Body of pancreas (tissue), 4 donors: ENCODE measurements at regions not wholly inside any gene's neighbourhood (a gene's known extent, or its start where the extent isn't known, plus 50 kb on each side); places are given as distances from the start of the nearest gene placed in this dataset.

Source experiments
- POLR2A ChIP-seq, 3 donors: fragments of 450-650 bp; IDR thresholded peaks; one replicate each; pipeline ENCODE4 v1.6.1; 2016; ENCODE audit warnings: antibody characterized with exemption in 3 of 3, mild to moderate bottlenecking in 2 of 3
- TF ChIP-seq, protein P1 (sequence below), 7 experiments: fragments of 450-650 bp in 4 of 7; fragments of 200-600 bp in 3 of 7; sonication (generic) in 3 of 7; IDR thresholded peaks; one replicate each; pipeline ENCODE4 v1.5.1; 2016 to 2019; ENCODE audit warnings: antibody characterized with exemption in 7 of 7

DNA sequence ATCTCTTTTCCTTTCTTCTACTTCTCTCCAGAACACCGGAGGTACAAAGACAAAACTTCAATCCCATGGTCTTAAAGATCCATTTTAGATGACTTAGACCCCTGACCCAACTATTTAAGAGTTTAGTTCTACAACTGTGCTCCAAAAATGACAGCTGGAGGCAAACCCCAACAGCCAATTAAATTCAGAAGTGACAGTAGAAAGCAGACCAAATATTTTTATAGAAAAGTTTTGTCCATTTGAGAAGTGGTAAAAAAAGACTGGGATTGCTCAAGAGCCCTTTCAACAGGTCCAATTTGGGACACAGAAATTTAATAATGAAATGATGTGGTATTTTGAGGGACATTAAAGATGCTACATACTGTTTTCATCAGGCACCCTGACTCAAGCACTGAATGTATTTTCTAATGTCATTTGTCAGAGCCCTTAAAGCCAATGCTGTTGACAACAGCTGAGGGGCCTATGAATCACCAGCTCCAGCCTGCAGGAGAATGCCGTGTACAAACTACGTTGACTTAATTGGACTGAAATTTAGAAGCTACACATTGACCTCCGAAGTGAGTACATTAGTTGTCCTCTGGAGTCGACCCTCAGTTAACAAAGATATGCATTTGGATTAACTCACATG lies 147.5 kb upstream of the PIK3R1 start:
- TF ChIP-seq, protein P1, sequence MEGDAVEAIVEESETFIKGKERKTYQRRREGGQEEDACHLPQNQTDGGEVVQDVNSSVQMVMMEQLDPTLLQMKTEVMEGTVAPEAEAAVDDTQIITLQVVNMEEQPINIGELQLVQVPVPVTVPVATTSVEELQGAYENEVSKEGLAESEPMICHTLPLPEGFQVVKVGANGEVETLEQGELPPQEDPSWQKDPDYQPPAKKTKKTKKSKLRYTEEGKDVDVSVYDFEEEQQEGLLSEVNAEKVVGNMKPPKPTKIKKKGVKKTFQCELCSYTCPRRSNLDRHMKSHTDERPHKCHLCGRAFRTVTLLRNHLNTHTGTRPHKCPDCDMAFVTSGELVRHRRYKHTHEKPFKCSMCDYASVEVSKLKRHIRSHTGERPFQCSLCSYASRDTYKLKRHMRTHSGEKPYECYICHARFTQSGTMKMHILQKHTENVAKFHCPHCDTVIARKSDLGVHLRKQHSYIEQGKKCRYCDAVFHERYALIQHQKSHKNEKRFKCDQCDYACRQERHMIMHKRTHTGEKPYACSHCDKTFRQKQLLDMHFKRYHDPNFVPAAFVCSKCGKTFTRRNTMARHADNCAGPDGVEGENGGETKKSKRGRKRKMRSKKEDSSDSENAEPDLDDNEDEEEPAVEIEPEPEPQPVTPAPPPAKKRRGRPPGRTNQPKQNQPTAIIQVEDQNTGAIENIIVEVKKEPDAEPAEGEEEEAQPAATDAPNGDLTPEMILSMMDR (IDR thresholded peaks at IDR 0.05): no peak
- TF ChIP-seq POLR2A (IDR thresholded peaks at IDR 0.05): no peak
